Testis (tissue), 2 donors: ENCODE measurements at regions not wholly inside any gene's neighbourhood (a gene's known extent, or its start where the extent isn't known, plus 50 kb on each side); places are given as distances from the start of the nearest gene placed in this dataset.

Experiments used
- CTCF ChIP-seq, 3 experiments: fragments of 450-650 bp in 2 of 3; fragments of 200-600 bp in 1 of 3; sonication (generic) in 1 of 3; IDR thresholded peaks; one replicate each; pipeline ENCODE4 v1.5.1; 2016 to 2019; ENCODE audit warnings: antibody characterized with exemption in 3 of 3, mild to moderate bottlenecking in 2 of 3, moderate library complexity in 1 of 3
- POLR2A ChIP-seq: fragments of 450-650 bp; IDR thresholded peaks from one replicate; pipeline ENCODE4 v1.6.1; 2017; ENCODE audit warnings: antibody characterized with exemption, mild to moderate bottlenecking, moderate library complexity

GRCh38 chr6:47424436-47424836 is 53.2 kb upstream of the CD2AP start:
- TF ChIP-seq CTCF (IDR thresholded peaks at IDR 0.05) (no peak), POLR2A (no peak)
